H1 (cell line): ENCODE measurements at regions not wholly inside any gene's neighbourhood (a gene's known extent, or its start where the extent isn't known, plus 50 kb on each side); places are given as distances from the start of the nearest gene placed in this dataset.

Experiments
- CTCF ChIA-PET: fragments of 300-600 bp; sonication (Branson Sonifier 250); formaldehyde crosslinking; loops from one replicate; lab custom pipeline; 2021; ENCODE audit not compliant: partially characterized antibody; lab: Charles Lee
- POLR2A ChIA-PET: fragments of 300-600 bp; sonication (Branson Sonifier 250); formaldehyde crosslinking; loops from one replicate; lab custom pipeline; 2021; ENCODE audit warnings: inconsistent platforms; ENCODE audit not compliant: partially characterized antibody; lab: Charles Lee
- DNase-seq, 2 experiments: peaks; one replicate each; pipeline versions ENCODE4 v3.0.0 to v3.0.0-alpha.2; 2010 to 2022; ENCODE audit warnings: low spot score in 2 of 2, low read depth in 1 of 2, mixed read lengths in 1 of 2
- FAIRE-seq: peaks from 2 replicates; lab custom pipeline; 2011; peaks lifted over from hg19 to GRCh38; lab: Jason Lieb, UNC
- H2AFZ ChIP-seq: 2 replicates; pipeline ENCODE4 v1.8.1; 2012; ENCODE audit warnings: low read length, inconsistent platforms
- H2AK5ac ChIP-seq: 2 replicates; pipeline ENCODE4 v1.6.1; 2013; ENCODE audit warnings: low read depth, low read length
- H2BK120ac ChIP-seq: replicated peaks from 2 replicates; pipeline ENCODE3; 2013; ENCODE audit warnings: low read depth, low read length, inconsistent platforms
- H2BK12ac ChIP-seq: 2 replicates; pipeline ENCODE4 v1.6.1; 2013; ENCODE audit warnings: low read depth, low read length
- H2BK15ac ChIP-seq: 2 replicates; pipeline ENCODE4 v1.6.1; 2013; ENCODE audit warnings: low read length
- H2BK20ac ChIP-seq: 2 replicates; pipeline ENCODE4 v1.6.1; 2013; ENCODE audit warnings: low read length
- H2BK5ac ChIP-seq: 2 replicates; pipeline ENCODE4 v1.6.1; 2013; ENCODE audit warnings: low read depth, low read length
- H3K14ac ChIP-seq: 2 replicates; pipeline ENCODE4 v1.6.1; 2013; ENCODE audit warnings: inconsistent platforms; ENCODE audit not compliant: insufficient read length
- H3K18ac ChIP-seq: 2 replicates; pipeline ENCODE4 v1.6.1; 2013; ENCODE audit warnings: low read length; ENCODE audit errors: extremely low read depth
- H3K23ac ChIP-seq: 2 replicates; pipeline ENCODE4 v1.6.1; 2013; ENCODE audit warnings: inconsistent platforms; ENCODE audit not compliant: insufficient read length
- H3K23me2 ChIP-seq: 2 replicates; pipeline ENCODE4 v1.6.1; 2013; ENCODE audit warnings: low read depth, low read length
- H3K27ac ChIP-seq: 2 replicates; pipeline ENCODE4 v1.6.1; 2011; ENCODE audit warnings: low read depth, low read length, inconsistent platforms
- H3K27me3 ChIP-seq, 4 experiments: replicated peaks in 1 of 4; 1 replicate in 1 of 4; 2 replicates in 3 of 4; pipeline versions ENCODE4 v1.6.1 to v1.8.1; 2011 to 2013; ENCODE audit warnings: low read length in 3 of 4, mild to moderate bottlenecking in 3 of 4, inconsistent platforms in 2 of 4, mixed read lengths in 2 of 4, moderate library complexity in 1 of 4; ENCODE audit not compliant: control insufficient read depth in 3 of 4, insufficient read depth in 3 of 4; ENCODE audit errors: extremely low read depth in 1 of 4
- H3K36me3 ChIP-seq, 4 experiments: 2 replicates each; pipeline versions ENCODE4 v1.6.1 to v1.8.1; 2011 to 2013; ENCODE audit warnings: mild to moderate bottlenecking in 4 of 4, low read length in 3 of 4, moderate library complexity in 2 of 4, control low read depth in 1 of 4, inconsistent platforms in 1 of 4; ENCODE audit not compliant: insufficient read depth in 4 of 4, control insufficient read depth in 2 of 4
- H3K4ac ChIP-seq: replicated peaks from 2 replicates; pipeline ENCODE3; 2013; ENCODE audit warnings: low read length, low read depth, mixed read lengths, inconsistent platforms; ENCODE audit not compliant: insufficient read length
- H3K4me1 ChIP-seq, 4 experiments: replicated peaks in 1 of 4; 1 replicate in 1 of 4; 2 replicates in 3 of 4; pipeline versions ENCODE4 v1.6.1 to v1.8.1; 2011 to 2013; ENCODE audit warnings: low read length in 3 of 4, inconsistent platforms in 2 of 4, mixed read lengths in 1 of 4; ENCODE audit not compliant: insufficient read depth in 4 of 4, control insufficient read depth in 3 of 4
- H3K4me2 ChIP-seq, 2 experiments: 2 replicates each; pipeline versions ENCODE4 v1.6.1 to v1.8.1; 2011 to 2013; ENCODE audit warnings: low read depth in 2 of 2, low read length in 2 of 2, control low read depth in 1 of 2, inconsistent platforms in 1 of 2, mild to moderate bottlenecking in 1 of 2; ENCODE audit not compliant: insufficient read depth in 1 of 2
- H3K4me3 ChIP-seq, 4 experiments: fragments of 200-600, 300-600 bp in 1 of 4; sonication (generic), shearing (Covaris generic), sonication (Bioruptor Twin) in 1 of 4; 2 replicates each; pipeline versions ENCODE4 v1.5.1 to v1.8.1; 2011 to 2016; ENCODE audit warnings: low read length in 4 of 4, low read depth in 3 of 4, control low read depth in 2 of 4, inconsistent platforms in 2 of 4, mild to moderate bottlenecking in 2 of 4, mixed read lengths in 1 of 4, moderate library complexity in 1 of 4; ENCODE audit not compliant: insufficient read depth in 2 of 4; ENCODE audit errors: extremely low read depth in 1 of 4
- H3K56ac ChIP-seq: replicated peaks from 2 replicates; pipeline ENCODE3; 2013; ENCODE audit warnings: low read depth, mild to moderate bottlenecking, mixed read lengths, low read length, inconsistent platforms; ENCODE audit not compliant: insufficient read length
- H3K79me1 ChIP-seq: 2 replicates; pipeline ENCODE4 v1.6.1; 2013; ENCODE audit warnings: low read depth, low read length, control low read depth
- H3K79me2 ChIP-seq, 2 experiments: 2 replicates each; pipeline versions ENCODE4 v1.6.1 to v1.8.1; 2012 to 2013; ENCODE audit warnings: low read length in 2 of 2, mild to moderate bottlenecking in 2 of 2, inconsistent platforms in 1 of 2; ENCODE audit not compliant: insufficient read depth in 2 of 2, control insufficient read depth in 1 of 2
- H3K9ac ChIP-seq, 4 experiments: replicated peaks in 1 of 4; 1 replicate in 1 of 4; 2 replicates in 3 of 4; pipeline versions ENCODE4 v1.6.1 to v1.8.1; 2011 to 2013; ENCODE audit warnings: low read depth in 3 of 4, low read length in 3 of 4, control low read depth in 2 of 4, mild to moderate bottlenecking in 2 of 4, moderate library complexity in 2 of 4, inconsistent platforms in 1 of 4; ENCODE audit errors: extremely low read depth in 1 of 4
- H3K9me3 ChIP-seq, 2 experiments: 2 replicates each; pipeline versions ENCODE4 v1.6.1 to v1.8.1; 2012 to 2013; ENCODE audit warnings: mild to moderate bottlenecking in 2 of 2, moderate library complexity in 2 of 2, control low read depth in 1 of 2, inconsistent platforms in 1 of 2, low read depth in 1 of 2, low read length in 1 of 2, mixed read lengths in 1 of 2; ENCODE audit not compliant: insufficient read depth in 2 of 2
- H4K20me1 ChIP-seq, 2 experiments: replicated peaks in 1 of 2; 2 replicates each; pipeline versions ENCODE3 to v1.8.1; 2011 to 2013; ENCODE audit warnings: inconsistent platforms in 2 of 2, low read length in 2 of 2, mild to moderate bottlenecking in 1 of 2; ENCODE audit not compliant: insufficient read depth in 2 of 2, control insufficient read depth in 1 of 2
- H4K5ac ChIP-seq: 2 replicates; pipeline ENCODE4 v1.6.1; 2013; ENCODE audit warnings: low read length, low read depth, mixed read lengths, inconsistent platforms; ENCODE audit not compliant: insufficient read length
- H4K8ac ChIP-seq: 2 replicates; pipeline ENCODE4 v1.8.0; 2013; ENCODE audit warnings: mild to moderate bottlenecking, moderate library complexity, low read length, inconsistent platforms; ENCODE audit not compliant: insufficient read depth; ENCODE audit errors: extremely low read depth
- H4K91ac ChIP-seq: replicated peaks from 2 replicates; pipeline ENCODE3; 2013; ENCODE audit warnings: low read length, mixed read lengths, inconsistent platforms; ENCODE audit not compliant: insufficient read length
- ASH2L ChIP-seq: fragments of 200-600, 300-600 bp; sonication (generic); IDR thresholded peaks from one replicate; pipeline ENCODE4 v1.7.1; 2017; ENCODE audit warnings: low read length
- CBX8 ChIP-seq: fragments of 300-800, 300-1000 bp; sonication (generic); IDR thresholded peaks from 2 replicates; pipeline ENCODE4 v1.7.1; 2016; ENCODE audit warnings: low read depth, low read length, borderline replicate concordance
- CEBPB ChIP-seq: IDR thresholded peaks from 2 replicates; pipeline ENCODE4 v1.6.1; 2012; ENCODE audit warnings: low read depth, low read length
- CREB1 ChIP-seq: IDR thresholded peaks from 2 replicates; pipeline ENCODE4 v1.6.1; 2012; ENCODE audit warnings: inconsistent platforms
- E2F6 ChIP-seq: IDR thresholded peaks from 2 replicates; pipeline ENCODE4 v1.6.1; 2012; ENCODE audit warnings: inconsistent platforms
- HDAC2 ChIP-seq, 2 experiments: fragments of 300-600 bp in 1 of 2; sonication (generic) in 1 of 2; IDR thresholded peaks; 2 replicates each; pipeline ENCODE4 v1.6.1; 2011 to 2012; ENCODE audit warnings: low read depth in 2 of 2, low read length in 2 of 2, mild to moderate bottlenecking in 2 of 2, moderate library complexity in 2 of 2, borderline replicate concordance in 1 of 2, inconsistent platforms in 1 of 2
- KDM1A ChIP-seq: fragments of 200-600, 300-600 bp; sonication (generic); IDR thresholded peaks from 2 replicates; pipeline ENCODE4 v1.7.1; 2016; ENCODE audit warnings: mild to moderate bottlenecking, low read length, borderline replicate concordance
- RAD21 ChIP-seq, 2 experiments: IDR thresholded peaks in 1 of 2; conservative IDR thresholded peaks in 1 of 2; 2 replicates each; pipeline ENCODE4 v1.6.1; 2011; ENCODE audit warnings: low read depth in 2 of 2, low read length in 2 of 2, improper control_type of control experiment in 1 of 2, inconsistent platforms in 1 of 2, mild to moderate bottlenecking in 1 of 2, moderate library complexity in 1 of 2
- RXRA ChIP-seq: IDR thresholded peaks from 2 replicates; pipeline ENCODE4 v1.6.1; 2011; ENCODE audit warnings: low read depth, mild to moderate bottlenecking, low read length, moderate library complexity; ENCODE audit not compliant: insufficient read depth
- SP1 ChIP-seq: IDR thresholded peaks from 2 replicates; pipeline ENCODE4 v1.6.1; 2011; ENCODE audit warnings: low read depth, low read length
- TBP ChIP-seq: IDR thresholded peaks from 2 replicates; pipeline ENCODE4 v1.6.1; 2011; ENCODE audit warnings: low read depth, low read length, improper control_type of control experiment
- YY1 ChIP-seq: IDR thresholded peaks from 2 replicates; pipeline ENCODE4 v1.6.1; 2011; ENCODE audit warnings: low read depth, mild to moderate bottlenecking, low read length
- WGBS, 2 experiments: shearing (Covaris generic) in 1 of 2; methylation state at CpG; one replicate each; pipeline versions ENCODE4 v1.1.6 to v1.1.7; 2013 to 2015; ENCODE audit warnings: low lambda C conversion rate in 2 of 2, mixed read lengths in 2 of 2, inconsistent platforms in 1 of 2, low coverage in 1 of 2, missing lambda C conversion rate in 1 of 2; ENCODE audit not compliant: insufficient replicate concordance in 2 of 2, insufficient coverage in 1 of 2, insufficient read length in 1 of 2; ENCODE audit errors: extremely low coverage in 1 of 2, missing lambda C conversion rate in 1 of 2; 5-methylcytosine and 5-hydroxymethylcytosine counted together

DNA sequence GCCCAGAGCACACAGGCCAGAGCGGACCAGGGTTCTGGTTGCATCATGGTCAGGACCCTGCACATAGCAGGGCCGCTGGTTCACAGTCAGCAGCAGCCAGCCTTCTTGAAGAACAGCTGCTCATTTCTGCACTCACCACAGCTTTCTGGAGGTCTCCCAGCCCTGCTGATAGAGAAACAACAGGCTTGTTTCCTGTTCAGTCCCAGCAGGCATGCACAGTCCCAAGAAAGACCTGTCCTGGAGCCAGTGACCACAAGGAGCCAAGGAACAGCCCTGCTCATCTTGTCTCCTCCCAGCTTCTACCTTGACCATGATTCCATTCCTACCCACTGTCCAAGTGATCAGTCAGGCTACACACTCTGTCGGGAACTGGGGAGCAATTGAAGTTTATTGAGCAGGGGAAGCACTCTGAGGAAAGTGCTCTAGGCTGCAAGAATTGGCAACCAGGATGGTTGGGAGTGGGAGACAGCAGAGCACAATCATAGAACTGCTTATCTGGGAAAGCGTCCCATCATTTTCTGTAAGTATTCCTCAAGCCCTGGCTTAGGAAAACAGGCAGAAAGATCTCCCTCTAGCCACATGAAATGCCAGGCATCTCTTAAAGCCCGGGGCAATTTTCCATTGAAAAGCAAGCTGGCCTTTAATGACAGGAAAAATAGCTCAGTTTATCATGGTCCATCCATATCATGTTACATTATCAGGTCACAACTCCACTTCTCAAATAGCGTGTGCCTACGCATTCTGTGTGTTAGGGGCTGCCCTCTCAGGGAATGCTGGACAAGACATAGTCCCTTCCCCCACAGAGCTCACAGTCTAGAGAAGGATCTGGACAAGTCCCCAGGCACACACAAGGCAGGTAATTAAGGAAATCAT is 155.4 kb upstream of the FOXF1 start:
- Histone ChIP-seq H2AK5ac (no peak overlapping the region), H3K23me2 (no peaks in the 10 kb centered on the region), H4K91ac (no peak overlapping the region), H3K79me2 (no peaks in the 10 kb centered on the region), H3K27ac (no peak overlapping the region), H3K4me1 (peaks cover 0 to 19% (median 6%) of the 10 kb centered on the region in 4 experiments; a peak in 4 of 7 replicates), H3K56ac (no peak overlapping the region), H3K14ac (no peak overlapping the region), H3K9ac (no peak overlapping the region), H2BK20ac (0 out of 2 replicates have a peak overlapping the region, but pooled peaks have one; percentile 48), H2BK5ac (no peak overlapping the region), H4K5ac (no peak overlapping the region), H2BK120ac (no peak overlapping the region), H3K23ac (no peak overlapping the region), H2BK12ac (0 out of 2 replicates have a peak overlapping the region, but pooled peaks have one; percentile 39), H3K4me2 (no peak overlapping the region), H2AFZ (no peak overlapping the region), H4K8ac (no peak overlapping the region), H2BK15ac (no peak overlapping the region), H3K4ac (no peak overlapping the region), H3K27me3 (0 out of 7 replicates have a peak, but pooled peaks cover 0 to 3% (median 0%) of the 10 kb centered on the region in 4 experiments), H3K18ac (peak overlapping the region; percentile 32; the same call in 1 of the 2 replicates), H3K36me3 (no peaks in the 10 kb centered on the region), H4K20me1 (no peaks in the 10 kb centered on the region), H3K4me3 (no peak overlapping the region), H3K79me1 (no peaks in the 10 kb centered on the region), H3K9me3 (peaks cover 8% of the 10 kb centered on the region in 2 experiments; a peak in 3 of 4 replicates)
- no peak for DNase-seq
- FAIRE-seq = no peak
- ChIA-PET CTCF (interaction anchor here (1.1 to 1.4 kb wide), 2 partner anchors 12 to 15 kb away, joined by 3 read pairs; no protein-coding TSS in a partner anchor), POLR2A (no interaction called here)
- 91% methylated on average over 7 of the region's 7 CpGs; no CpG with 5 or more reads in 1 of the 2 experiments for WGBS, 2 experiments
- TF ChIP-seq TBP = no peak
- TF ChIP-seq CBX8 = no peak
- TF ChIP-seq RAD21 (IDR thresholded peaks at IDR 0.05 in 1 of 2, conservative IDR thresholded peaks at IDR 0.05 in 1 of 2; ENCODE audit: low read depth in 2 of 2, low read length in 2 of 2) = no peak
- TF ChIP-seq E2F6 = no peak
- TF ChIP-seq CEBPB = no peak
- TF ChIP-seq RXRA = no peak
- TF ChIP-seq CREB1 = no peak
- TF ChIP-seq YY1 = no peak
- no peak for TF ChIP-seq KDM1A
- no peak for TF ChIP-seq ASH2L
- TF ChIP-seq SP1 = no peak
- no peak for TF ChIP-seq HDAC2 (IDR thresholded peaks at IDR 0.05; ENCODE audit: borderline replicate concordance in 1 of 2, low read depth in 2 of 2, low read length in 2 of 2)
